Heart right ventricle (tissue), 16 donors: ENCODE measurements at regions not wholly inside any gene's neighbourhood (a gene's known extent, or its start where the extent isn't known, plus 50 kb on each side); places are given as distances from the start of the nearest gene placed in this dataset.

Experiments used
- ATAC-seq, 8 donors: fragments of 200-7000 bp; cut with Tn5 transposase; one replicate each; pipeline ENCODE4 v1.9.1; 2020; ENCODE audit warnings: mild to moderate bottlenecking in 8 of 8, moderate library complexity in 8 of 8, moderate number of reproducible peaks in 1 of 8
- DNase-seq, 2 donors: peaks; one replicate each; pipeline ENCODE4 v3.0.0-alpha.2; 2020
- H3K27ac ChIP-seq, 10 donors: fragments of 200-600 bp; sonication (generic) in 2 of 10; one replicate each; pipeline versions ENCODE4 v1.5.0 to v1.8.0; 2020 to 2022; ENCODE audit warnings: mild to moderate bottlenecking in 3 of 10
- H3K27me3 ChIP-seq, 7 donors: fragments of 200-600 bp; one replicate each; pipeline ENCODE4 v1.8.0; 2021 to 2022; ENCODE audit warnings: mild to moderate bottlenecking in 2 of 7
- H3K36me3 ChIP-seq, 9 donors: fragments of 200-600 bp; sonication (generic) in 1 of 9; one replicate each; pipeline versions ENCODE4 v1.5.0 to v1.8.0; 2020 to 2022; ENCODE audit warnings: mild to moderate bottlenecking in 2 of 9
- H3K4me1 ChIP-seq, 9 donors: fragments of 200-600 bp; sonication (generic) in 1 of 9; one replicate each; pipeline versions ENCODE4 v1.5.0 to v1.8.0; 2020 to 2022; ENCODE audit warnings: mild to moderate bottlenecking in 4 of 9
- H3K4me3 ChIP-seq, 10 donors: fragments of 200-600 bp; sonication (generic) in 2 of 10; one replicate each; pipeline versions ENCODE4 v1.5.0 to v1.8.0; 2020 to 2022; ENCODE audit warnings: mild to moderate bottlenecking in 7 of 10, moderate library complexity in 2 of 10
- H3K9me3 ChIP-seq, 11 donors: fragments of 200-600 bp in 10 of 11; sonication (generic) in 2 of 11; one replicate each; pipeline versions ENCODE4 v1.5.0 to v1.8.0; 2013 to 2022; ENCODE audit warnings: mild to moderate bottlenecking in 2 of 11, control low read depth in 1 of 11, moderate library complexity in 1 of 11
- CTCF ChIP-seq, 9 donors: fragments of 200-600 bp; sonication (generic) in 2 of 9; IDR thresholded peaks; one replicate each; pipeline versions ENCODE4 v1.5.0 to v1.8.0; 2021 to 2022; ENCODE audit warnings: antibody characterized with exemption in 9 of 9, mild to moderate bottlenecking in 5 of 9, moderate library complexity in 1 of 9
- WGBS, 2 donors: extraction: QIAGEN DNeasy Blood & Tissue Kit; methylation state at CpG; one replicate each; pipeline ENCODE4 v1.1.7; 2013; ENCODE audit warnings: inconsistent platforms in 1 of 2; 5-methylcytosine and 5-hydroxymethylcytosine counted together
- intact Hi-C, 10 donors: fragments of 100-400 bp; cut with DNase I; formaldehyde crosslinking; loops; one replicate each; pipeline versions ENCODE4 v1.11.1 to v1.14.2; 2022
- donor health status: Arrhythmogenic right ventricular cardiomyopathy.
- donor health status: ischemic (EF 13 %, LVEDD 7.1; RV severe dilation, severe dysfunction).
- donor health status: healthy with polysubstance abuse.
- donor health status: DM: no; HTN: yes; CAD: no.
- donor health status: DM: no; HTN: no; CAD: no.
- donor health status: ischemic (EF 25% LVEDD 6.9; RV normal size, moderate dysfunction).
- donor health status: ischemic (EF 25% LVEDD 5.7; RV mildly dilated, moderate dysfunction).
- donor health status: healthy.
- donor health status: DM: yes; HTN: yes; CAD: no.
- donor health status: Ischemic cardiomyopathy.
- donor health status: ischemic (EF 35%, LVEDD 5.7; RV mildly dilated, moderate dysfunction).
- donor health status: nonischemic (EF 11% LVEDD 7.7; RV severe dilation, severe dysfunction).
- donor health status: DM: yes; HTN: yes; CAD: no.
- donor health status: PGD.
- donor health status: ischemic (EF 29% LVEDD 5.4; RV normal size, mild dysfunction).
- donor health status: nonischemic (EF 23%, LVEDD 6.1; RV moderate dilation, normal function).

- H3K4me1 ChIP-seq, result peaks cover 0 to 17% (median 8%) of the 10 kb centered on the region in 9 donors
- WGBS, 2 donors, result 76 to 77% methylated on average over 17 of the region's 17 CpGs
- no peak overlapping the region for H3K4me3 ChIP-seq
- DNase-seq, result no peak
- H3K27ac ChIP-seq, result no peak overlapping the region
- no peaks in the 10 kb centered on the region for H3K9me3 ChIP-seq
- ATAC-seq, result peak in 4 of 8 donors; percentile 42 to 75 (median 50)
- TF ChIP-seq CTCF (IDR thresholded peaks at IDR 0.05), result no peak
- peaks cover 0 to 48% (median 18%) of the 10 kb centered on the region in 7 donors for H3K27me3 ChIP-seq
- intact Hi-C loops, result loop anchor here in 3 of 10 donors (10.0 kb wide), 1 partner anchor 144 kb away; no protein-coding TSS in a partner anchor
- no peaks in the 10 kb centered on the region for H3K36me3 ChIP-seq
Measured at GRCh38 chr19:29878973-29879654, 62.9 kb upstream of the URI1 start.

- intact Hi-C loops, result loop anchor here in 3 of 10 donors (10.0 kb wide), 1 partner anchor 145 kb away; no protein-coding TSS in a partner anchor
- H3K9me3 ChIP-seq, result no peaks in the 10 kb centered on the region
- 63 to 67% methylated on average over 7 of the region's 7 CpGs for WGBS, 2 donors
- ATAC-seq (no peak), DNase-seq (no peak)
- no peaks in the 10 kb centered on the region for H3K36me3 ChIP-seq
- peaks cover 0 to 12% (median 4%) of the 10 kb centered on the region in 9 donors for H3K4me1 ChIP-seq
- no peak overlapping the region for H3K27ac ChIP-seq
- TF ChIP-seq CTCF (IDR thresholded peaks at IDR 0.05), result no peak
- no peak overlapping the region for H3K4me3 ChIP-seq
- peaks cover 0 to 49% (median 16%) of the 10 kb centered on the region in 7 donors for H3K27me3 ChIP-seq
Measured at GRCh38 chr19:29879655-29879974, 62.4 kb upstream of the URI1 start.

GRCh38 chr19:29880498-29881081, 61.4 kb upstream of the URI1 start:
- no peak for TF ChIP-seq CTCF (IDR thresholded peaks at IDR 0.05)
- WGBS, 2 donors, result 71 to 77% methylated on average over 10 of the region's 10 CpGs

GRCh38 chr19:29881386-29881785, 60.7 kb upstream of the URI1 start:
- peaks cover 0 to 60% (median 16%) of the 10 kb centered on the region in 7 donors for H3K27me3 ChIP-seq
- no peak for TF ChIP-seq CTCF (IDR thresholded peaks at IDR 0.05)
- no peaks in the 10 kb centered on the region for H3K4me1 ChIP-seq
- H3K4me3 ChIP-seq, result no peak overlapping the region
- no peaks in the 10 kb centered on the region for H3K9me3 ChIP-seq
- no peak overlapping the region for H3K27ac ChIP-seq
- intact Hi-C loops, result no loop called here
- no peak for ATAC-seq
- DNase-seq, result no peak
- H3K36me3 ChIP-seq, result no peaks in the 10 kb centered on the region
- WGBS, 2 donors, result 79 to 84% methylated on average over 5 of the region's 5 CpGs

More at GRCh38 chr19:29880498-29881081, 61.4 kb upstream of the URI1 start:
- Histone ChIP-seq H3K27me3 (peaks cover 0 to 56% (median 16%) of the 10 kb centered on the region in 7 donors), H3K4me1 (peaks cover 0 to 2% (median 0%) of the 10 kb centered on the region in 9 donors), H3K27ac (no peak overlapping the region), H3K4me3 (no peak overlapping the region), H3K36me3 (no peaks in the 10 kb centered on the region), H3K9me3 (no peaks in the 10 kb centered on the region)
- intact Hi-C loops, result no loop called here
- no peak for ATAC-seq
- DNase-seq, result no peak
